HG03575 (cell line): ENCODE measurements at regions not wholly inside any gene's neighbourhood (a gene's known extent, or its start where the extent isn't known, plus 50 kb on each side); places are given as distances from the start of the nearest gene placed in this dataset.

Experiments
- ATAC-seq: cut with Tn5 transposase; IDR thresholded peaks from one replicate; pipeline ENCODE4 v1.9.1; 2021; ENCODE audit not compliant: unreplicated experiment, insufficient number of reproducible peaks, low FRiP score; ENCODE audit errors: extremely low read depth

DNA sequence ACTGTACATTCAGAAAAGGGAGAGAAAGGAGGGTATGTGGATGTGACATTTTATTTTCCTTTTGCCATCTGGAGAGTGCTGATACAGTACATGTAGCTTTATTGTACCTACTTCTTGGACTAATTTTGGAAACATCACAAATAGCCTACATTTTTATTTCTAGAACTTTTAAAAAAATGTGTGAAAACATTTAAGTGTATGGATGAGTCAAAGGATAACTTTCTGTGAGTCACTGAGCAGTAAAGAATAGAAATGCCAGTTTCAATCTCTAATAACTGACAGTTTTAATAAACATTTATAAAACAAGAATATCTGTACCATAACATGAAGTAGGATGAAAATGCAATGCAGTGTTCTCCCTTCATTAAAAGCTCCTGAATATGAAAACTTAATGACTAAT is 374.4 kb upstream of the NWD2 start:
- no peak for ATAC-seq

DNA sequence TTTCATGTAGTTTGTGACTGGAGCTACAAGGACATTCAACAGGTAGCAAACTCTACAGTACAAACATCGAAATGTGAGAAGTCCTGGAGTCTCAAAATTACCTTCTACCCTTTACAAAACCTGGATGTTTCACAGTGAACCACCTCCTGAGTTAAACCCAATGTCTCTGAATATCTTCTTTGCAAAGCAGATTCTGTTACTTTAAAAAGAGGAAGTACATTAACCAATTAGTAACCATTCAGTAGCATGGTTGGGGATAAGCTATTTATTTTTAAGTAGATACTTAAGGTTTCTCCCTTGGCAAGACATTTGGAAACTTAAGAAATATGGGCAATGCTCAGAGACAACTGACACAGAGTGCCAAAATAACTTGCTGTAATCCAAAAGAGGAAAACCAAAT is 371.9 kb upstream of the NWD2 start:
- ATAC-seq: no peak

DNA sequence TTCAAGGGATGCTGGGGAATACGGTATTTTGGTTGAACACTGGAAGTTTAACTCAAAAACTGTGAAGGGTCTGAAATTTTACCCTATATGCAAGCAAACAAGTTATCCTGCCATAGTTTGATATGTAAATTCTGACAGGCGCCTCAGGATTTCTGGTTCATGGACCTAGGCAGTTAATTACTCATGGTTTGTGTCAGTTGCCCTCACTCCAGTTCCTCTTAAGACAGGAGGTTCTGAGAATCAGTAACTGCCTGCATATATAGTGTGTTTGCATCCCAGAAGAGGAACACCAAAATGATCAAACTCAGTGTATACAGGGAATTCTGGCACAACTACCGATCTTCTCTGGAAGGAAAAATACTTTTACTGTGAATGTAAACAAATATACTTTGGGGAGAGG is 360.4 kb upstream of the NWD2 start:
- ATAC-seq: no peak

GRCh38 chr4:36891971-36892370 is 352.6 kb upstream of the NWD2 start:
- no peak for ATAC-seq

DNA sequence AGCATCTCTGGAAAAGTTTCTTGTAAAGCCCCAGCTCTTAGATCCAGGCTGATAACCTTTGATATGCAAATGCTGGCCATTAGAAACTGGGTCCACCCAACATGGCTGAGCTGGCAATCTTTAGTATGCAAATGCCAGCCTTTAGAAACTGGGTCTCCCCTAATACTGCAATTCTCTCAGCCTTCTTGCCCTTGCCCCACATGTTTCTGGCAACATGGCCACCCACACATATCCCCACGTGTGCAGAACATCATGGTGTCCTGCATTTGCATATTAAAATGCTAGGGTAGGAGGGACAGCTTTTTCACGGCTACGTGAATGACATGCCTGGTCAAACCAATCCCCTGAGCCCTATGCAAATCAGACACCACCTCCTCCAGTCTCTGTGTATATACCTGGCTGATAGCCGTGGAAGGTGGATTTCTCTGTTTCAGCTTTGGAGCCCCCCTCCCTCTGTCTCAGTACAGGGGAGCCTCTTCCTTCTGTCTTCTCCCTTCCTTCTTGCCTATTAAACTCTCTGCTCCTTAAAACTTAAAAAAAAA is 344.0 kb upstream of the NWD2 start:
- ATAC-seq: no peak

GRCh38 chr4:36904823-36905222 is 339.7 kb upstream of the NWD2 start:
- no peak for ATAC-seq

DNA sequence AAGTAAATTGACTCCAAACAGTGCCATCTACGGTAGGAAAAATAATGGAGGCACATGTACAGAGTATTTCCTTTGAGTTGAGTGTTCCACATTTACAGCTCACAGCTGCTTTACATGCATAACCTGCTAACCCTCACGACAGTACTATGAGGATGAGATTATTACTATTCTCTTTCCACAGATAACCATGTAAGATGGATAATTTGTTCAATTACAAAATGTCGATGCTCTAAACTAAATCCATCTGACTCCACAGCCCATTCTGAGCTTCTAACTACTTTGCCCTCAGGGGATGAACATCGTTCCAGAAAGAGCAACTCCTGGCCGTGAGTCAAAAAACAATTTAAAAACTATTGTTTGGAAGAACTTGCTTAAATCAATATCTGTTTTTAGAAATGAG is 330.4 kb upstream of the NWD2 start:
- no peak for ATAC-seq

- no peak for ATAC-seq
Observed at GRCh38 chr4:36915717-36916116, 328.8 kb upstream of the NWD2 start.

- ATAC-seq: no peak
Observed at GRCh38 chr4:36917413-36917812, 327.1 kb upstream of the NWD2 start.

DNA sequence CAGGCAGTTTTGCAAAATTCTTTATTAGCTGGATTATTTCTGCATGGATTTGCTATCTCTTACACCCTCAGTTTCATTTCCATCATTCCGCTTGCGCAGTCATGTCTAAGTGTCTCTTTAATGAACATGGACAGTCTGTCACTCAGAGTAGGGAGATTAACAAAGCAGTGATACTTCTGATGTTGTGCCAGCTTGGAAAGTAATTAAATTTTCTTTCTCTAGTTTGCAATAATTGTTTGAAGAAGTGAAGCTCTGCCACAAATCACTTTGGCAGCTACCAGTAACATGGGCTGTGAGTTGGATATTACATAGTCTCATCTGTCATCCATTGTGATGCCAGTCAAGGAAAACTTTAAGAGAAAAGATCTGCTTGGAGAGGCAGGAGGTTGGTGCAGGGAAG is 324.8 kb upstream of the NWD2 start:
- no peak for ATAC-seq

- ATAC-seq: no peak
Observed at GRCh38 chr4:36921476-36922216, 322.9 kb upstream of the NWD2 start.

DNA sequence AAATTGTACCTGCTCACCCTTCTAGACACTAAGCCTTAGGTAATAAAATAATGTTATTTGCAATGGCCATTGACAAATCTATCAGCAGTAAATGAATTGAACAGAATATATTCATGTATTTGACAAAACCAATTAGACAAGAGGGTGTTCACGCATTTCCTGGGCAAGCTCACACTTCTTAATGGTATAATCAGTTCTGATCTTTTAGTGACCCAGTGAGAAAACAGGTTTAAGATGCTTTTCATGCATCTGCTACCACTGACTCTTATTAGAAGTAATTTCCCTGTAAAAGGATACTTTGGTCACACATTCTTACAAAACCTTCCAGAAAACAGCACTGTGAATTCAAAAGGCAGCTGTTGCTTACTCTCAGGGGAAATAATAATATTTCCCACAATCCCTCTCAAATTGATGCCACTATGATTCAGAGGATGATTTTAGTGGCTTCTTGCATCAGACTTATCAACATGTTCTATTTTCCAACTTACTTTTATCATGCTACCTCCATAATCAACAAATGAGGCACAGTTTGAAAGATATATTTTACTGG is 313.9 kb upstream of the NWD2 start:
- ATAC-seq: no peak

DNA sequence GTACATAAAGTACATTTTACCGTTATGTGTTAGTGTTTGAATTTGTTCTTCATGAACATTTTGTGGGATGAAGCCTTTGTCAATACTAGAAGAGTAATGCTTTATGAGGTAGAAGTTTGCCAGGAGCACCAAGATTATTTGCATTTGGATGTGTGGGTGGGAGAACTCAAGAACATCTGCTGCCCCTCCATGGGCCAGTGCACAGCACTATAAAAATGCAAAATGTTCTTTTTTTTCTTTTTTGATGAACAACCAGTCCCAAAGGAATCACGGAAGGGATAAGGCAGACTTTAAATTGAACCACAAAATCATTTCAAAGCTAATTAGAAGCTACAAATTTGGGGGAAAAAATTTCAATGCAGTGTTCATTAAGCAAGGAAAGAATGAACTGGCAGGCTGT is 300.3 kb upstream of the NWD2 start:
- ATAC-seq: no peak

DNA sequence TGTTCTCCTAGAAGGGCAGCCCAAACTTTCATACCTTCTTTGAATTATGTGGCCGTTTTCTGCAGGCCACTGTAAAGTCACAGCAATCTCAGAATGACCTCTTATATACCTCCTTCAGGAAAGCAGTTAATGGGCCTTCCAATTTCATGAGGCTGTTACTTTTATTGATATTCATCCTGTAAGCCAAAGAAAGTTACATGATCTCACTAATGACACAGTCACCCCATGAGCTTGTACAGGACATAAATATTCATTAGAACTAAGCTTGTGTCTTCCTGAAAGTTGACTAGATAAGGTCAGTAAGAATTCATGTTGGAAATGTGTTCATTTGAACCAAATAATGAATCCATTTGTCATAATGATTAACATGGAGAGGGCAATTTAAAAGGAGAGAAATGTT is 283.1 kb upstream of the NWD2 start:
- ATAC-seq: no peak

GRCh38 chr4:36966756-36967460 is 277.6 kb upstream of the NWD2 start:
- no peak for ATAC-seq

GRCh38 chr4:36979533-36979932 is 265.0 kb upstream of the NWD2 start:
- no peak for ATAC-seq

- peak; percentile 63 for ATAC-seq
Observed at GRCh38 chr4:36990128-36990872, 254.2 kb upstream of the NWD2 start.

GRCh38 chr4:36997727-36998126 is 246.8 kb upstream of the NWD2 start:
- ATAC-seq: no peak

- no peak for ATAC-seq
Observed at GRCh38 chr4:37000281-37000680, 244.3 kb upstream of the NWD2 start.
